ENCODE measurements at regions not wholly inside any gene's neighbourhood (a gene's known extent, or its start where the extent isn't known, plus 50 kb on each side); places are given as distances from the start of the nearest gene placed in this dataset.

GRCh38 chr14:84029720-84030119 is 1500.2 kb upstream of the FLRT2 start:
- Histone ChIP-seq H3K79me2 (replicated peaks; ENCODE audit: insufficient read depth, low read length) (no peaks in the 10 kb centered on the region), H4K20me1 (ENCODE audit: insufficient read depth) (no peaks in the 10 kb centered on the region), H3K36me3 (ENCODE audit: insufficient read depth, low read length) (no peaks in the 10 kb centered on the region), H3K27ac (ENCODE audit: low read length) (no peak overlapping the region), H2AFZ (ENCODE audit: low read depth, low read length) (no peak overlapping the region), H3K4me2 (ENCODE audit: low read length) (no peak overlapping the region), H3K9me3 (ENCODE audit: low read length) (no peaks in the 10 kb centered on the region), H3K4me3 (ENCODE audit: low read length) (no peak overlapping the region), H3F3A (ENCODE audit: insufficient read depth, low read length, poor library complexity, severe bottlenecking) (no peaks in the 10 kb centered on the region), H3K9me2 (ENCODE audit: insufficient read depth, low read length) (no peaks in the 10 kb centered on the region), H3K27me3 (ENCODE audit: insufficient read depth, low read depth, low read length) (no peaks in the 10 kb centered on the region), H3K9ac (ENCODE audit: low read length) (no peak overlapping the region)
- no peak for TF ChIP-seq MXI1 (conservative IDR thresholded peaks at IDR 0.05; ENCODE audit: poor library complexity, severe bottlenecking)
- TF ChIP-seq CTCF (IDR thresholded peaks at IDR 0.05; ENCODE audit: poor library complexity, severe bottlenecking), result no peak
- TF ChIP-seq SMC3 (conservative IDR thresholded peaks at IDR 0.05; ENCODE audit: poor library complexity), result no peak
- TF ChIP-seq EP300 (conservative IDR thresholded peaks at IDR 0.05; ENCODE audit: poor library complexity, severe bottlenecking), result no peak
- no peak for TF ChIP-seq REST (IDR thresholded peaks at IDR 0.05; ENCODE audit: borderline replicate concordance)
- no peak for TF ChIP-seq POLR2AphosphoS5 (IDR thresholded peaks at IDR 0.05)
- no peak for TF ChIP-seq TAF1 (IDR thresholded peaks at IDR 0.05; ENCODE audit: low read depth)
- no peak for TF ChIP-seq RAD21 (conservative IDR thresholded peaks at IDR 0.05)
- TF ChIP-seq EZH2 (IDR thresholded peaks at IDR 0.05; ENCODE audit: borderline replicate concordance, insufficient read depth, low read length, poor library complexity, severe bottlenecking), result no peak

- Histone ChIP-seq H3K4me2 (ENCODE audit: low read length) (no peak overlapping the region), H3K4me3 (ENCODE audit: low read length) (no peak overlapping the region), H3K36me3 (ENCODE audit: insufficient read depth, low read length) (no peaks in the 10 kb centered on the region), H3K9ac (ENCODE audit: low read length) (no peak overlapping the region), H3F3A (ENCODE audit: insufficient read depth, low read length, poor library complexity, severe bottlenecking) (no peaks in the 10 kb centered on the region), H3K9me2 (ENCODE audit: insufficient read depth, low read length) (no peaks in the 10 kb centered on the region), H3K27me3 (ENCODE audit: insufficient read depth, low read depth, low read length) (no peaks in the 10 kb centered on the region), H4K20me1 (ENCODE audit: insufficient read depth) (no peaks in the 10 kb centered on the region), H3K27ac (ENCODE audit: low read length) (no peak overlapping the region), H2AFZ (ENCODE audit: low read depth, low read length) (no peak overlapping the region), H3K79me2 (replicated peaks; ENCODE audit: insufficient read depth, low read length) (no peaks in the 10 kb centered on the region), H3K9me3 (ENCODE audit: low read length) (no peaks in the 10 kb centered on the region)
- TF ChIP-seq EZH2 (IDR thresholded peaks at IDR 0.05; ENCODE audit: borderline replicate concordance, insufficient read depth, low read length, poor library complexity, severe bottlenecking) (no peak), POLR2AphosphoS5 (IDR thresholded peaks at IDR 0.05) (no peak), CTCF (IDR thresholded peaks at IDR 0.05; ENCODE audit: poor library complexity, severe bottlenecking) (no peak), MXI1 (conservative IDR thresholded peaks at IDR 0.05; ENCODE audit: poor library complexity, severe bottlenecking) (no peak), TAF1 (IDR thresholded peaks at IDR 0.05; ENCODE audit: low read depth) (no peak), REST (IDR thresholded peaks at IDR 0.05; ENCODE audit: borderline replicate concordance) (no peak), SMC3 (conservative IDR thresholded peaks at IDR 0.05; ENCODE audit: poor library complexity) (no peak), EP300 (conservative IDR thresholded peaks at IDR 0.05; ENCODE audit: poor library complexity, severe bottlenecking) (no peak), RAD21 (conservative IDR thresholded peaks at IDR 0.05) (no peak)
These were observed 1493.1 kb upstream of the FLRT2 start for GRCh38 chr14:84036840-84037239.
